Caco-2 (cell line): ENCODE measurements at regions not wholly inside any gene's neighbourhood (a gene's known extent, or its start where the extent isn't known, plus 50 kb on each side); places are given as distances from the start of the nearest gene placed in this dataset.

Experiments used
- BruUV-seq: library from RNA; stranded (reverse); fragments of 400-500 nt; replicated peaks from 2 replicates; lab custom pipeline; 2021; lab: Mats Ljungman, UMichigan
- CTCF ChIA-PET: fragments of 300-600 bp; sonication (Branson Sonifier 250); formaldehyde crosslinking; loops from one replicate; lab custom pipeline; 2022; ENCODE audit warnings: antibody characterized with exemption; lab: Charles Lee
- POLR2A ChIA-PET: fragments of 300-600 bp; sonication (Branson Sonifier 250); formaldehyde crosslinking; loops from one replicate; lab custom pipeline; 2022; ENCODE audit warnings: antibody characterized with exemption; lab: Charles Lee
- DNase-seq, 2 experiments: peaks; one replicate each; pipeline versions ENCODE4 v3.0.0 to v3.0.0-alpha.2; 2020 to 2022
- H3K27me3 ChIP-seq: replicated peaks from 2 replicates; pipeline ENCODE4 v1.6.0; 2011; ENCODE audit warnings: low read length; ENCODE audit not compliant: control insufficient read depth, insufficient read depth
- H3K36me3 ChIP-seq: 2 replicates; pipeline ENCODE4 v1.5.1; 2011; ENCODE audit warnings: low read length; ENCODE audit not compliant: control insufficient read depth, insufficient read depth
- H3K4me1 ChIP-seq: fragments of 250-450 bp; sonication (Bioruptor Pico); 2 replicates; pipeline ENCODE4 v1.5.1; 2020; ENCODE audit warnings: mild to moderate bottlenecking
- H3K4me3 ChIP-seq: 2 replicates; pipeline ENCODE4 v1.5.1; 2011; ENCODE audit warnings: low read depth, mild to moderate bottlenecking, control low read depth, low read length
- H3K9me3 ChIP-seq: fragments of 250-450 bp; sonication (Bioruptor Pico); 2 replicates; pipeline ENCODE4 v1.5.1; 2020; ENCODE audit warnings: mild to moderate bottlenecking, moderate library complexity
- H3K27ac Mint-ChIP-seq: one replicate; pipeline ENCODE4 v1.8.0; 2022; ENCODE audit warnings: mixed read lengths; ENCODE audit not compliant: unreplicated experiment
- H3K27me3 Mint-ChIP-seq: one replicate; pipeline ENCODE4 v1.8.0; 2022; ENCODE audit warnings: mixed read lengths; ENCODE audit not compliant: insufficient read depth, unreplicated experiment
- H3K36me3 Mint-ChIP-seq: one replicate; pipeline ENCODE4 v1.8.0; 2022; ENCODE audit warnings: mild to moderate bottlenecking, mixed read lengths; ENCODE audit not compliant: insufficient read depth, unreplicated experiment
- H3K4me1 Mint-ChIP-seq: one replicate; pipeline ENCODE4 v1.8.0; 2022; ENCODE audit warnings: low read depth, mixed read lengths; ENCODE audit not compliant: unreplicated experiment
- H3K4me3 Mint-ChIP-seq: one replicate; pipeline ENCODE4 v1.8.0; 2022; ENCODE audit warnings: mild to moderate bottlenecking, moderate library complexity, mixed read lengths; ENCODE audit not compliant: unreplicated experiment
- H3K9me3 Mint-ChIP-seq: one replicate; pipeline ENCODE4 v1.8.0; 2022; ENCODE audit warnings: mixed read lengths; ENCODE audit not compliant: unreplicated experiment
- CTCF ChIP-seq, 2 experiments: fragments of 200-600 bp in 1 of 2; IDR thresholded peaks; 1 replicate in 1 of 2; 2 replicates in 1 of 2; pipeline versions ENCODE4 v1.5.1 to v1.8.0; 2011 to 2022; ENCODE audit warnings: antibody characterized with exemption in 1 of 2, control low read depth in 1 of 2, inconsistent platforms in 1 of 2, low read depth in 1 of 2, low read length in 1 of 2, mild to moderate bottlenecking in 1 of 2, moderate library complexity in 1 of 2; ENCODE audit not compliant: insufficient read depth in 1 of 2, severe bottlenecking in 1 of 2, unreplicated experiment in 1 of 2
- intact Hi-C: fragments of 100-400 bp; cut with micrococcal nuclease; formaldehyde crosslinking; loops from one replicate; pipeline ENCODE4 v1.10.0; 2022; ENCODE audit not compliant: unreplicated experiment

GRCh38 chr18:73780218-73780617 is 367.4 kb downstream of the FBXO15 start:
- no peaks in the 10 kb centered on the region for H3K9me3 ChIP-seq
- ChIA-PET CTCF (no interaction called here), POLR2A (no interaction called here)
- no peaks in the 10 kb centered on the region for H3K27me3 ChIP-seq
- Mint-ChIP-seq H3K4me3 (no peak overlapping the region), H3K36me3 (no peaks in the 10 kb centered on the region), H3K27me3 (peaks cover 10% of the 10 kb centered on the region), H3K4me1 (no peaks in the 10 kb centered on the region), H3K9me3 (no peaks in the 10 kb centered on the region), H3K27ac (no peak overlapping the region)
- intact Hi-C loops: no loop called here
- H3K36me3 ChIP-seq: no peaks in the 10 kb centered on the region
- BruUV-seq: no TSS peak
- H3K4me3 ChIP-seq: no peak overlapping the region
- DNase-seq: no peak
- TF ChIP-seq CTCF (IDR thresholded peaks at IDR 0.05; ENCODE audit: insufficient read depth in 1 of 2, low read depth in 1 of 2, low read length in 1 of 2, severe bottlenecking in 1 of 2, unreplicated experiment in 1 of 2): no peak
- H3K4me1 ChIP-seq: no peaks in the 10 kb centered on the region

GRCh38 chr18:73778032-73778359 is 369.6 kb downstream of the FBXO15 start:
- TF ChIP-seq CTCF (IDR thresholded peaks at IDR 0.05; ENCODE audit: insufficient read depth in 1 of 2, low read depth in 1 of 2, low read length in 1 of 2, severe bottlenecking in 1 of 2, unreplicated experiment in 1 of 2): no peak
- Mint-ChIP-seq H3K36me3 (no peaks in the 10 kb centered on the region), H3K4me3 (no peak overlapping the region), H3K4me1 (no peaks in the 10 kb centered on the region), H3K9me3 (no peaks in the 10 kb centered on the region), H3K27ac (no peak overlapping the region), H3K27me3 (peaks cover 10% of the 10 kb centered on the region)
- H3K9me3 ChIP-seq: no peaks in the 10 kb centered on the region
- H3K4me1 ChIP-seq: no peaks in the 10 kb centered on the region
- BruUV-seq: no TSS peak
- H3K27me3 ChIP-seq: no peaks in the 10 kb centered on the region
- intact Hi-C loops: no loop called here
- ChIA-PET CTCF (no interaction called here), POLR2A (no interaction called here)
- no peak for DNase-seq
- H3K36me3 ChIP-seq: no peaks in the 10 kb centered on the region
- no peak overlapping the region for H3K4me3 ChIP-seq

GRCh38 chr18:73777356-73778031 is 370.1 kb downstream of the FBXO15 start:
- Mint-ChIP-seq H3K9me3 (no peaks in the 10 kb centered on the region), H3K27ac (no peak overlapping the region), H3K27me3 (peaks cover 10% of the 10 kb centered on the region), H3K4me3 (no peak overlapping the region), H3K4me1 (no peaks in the 10 kb centered on the region), H3K36me3 (no peaks in the 10 kb centered on the region)
- ChIA-PET POLR2A (no interaction called here), CTCF (no interaction called here)
- TF ChIP-seq CTCF (IDR thresholded peaks at IDR 0.05; ENCODE audit: insufficient read depth in 1 of 2, low read depth in 1 of 2, low read length in 1 of 2, severe bottlenecking in 1 of 2, unreplicated experiment in 1 of 2): no peak
- H3K4me1 ChIP-seq: no peaks in the 10 kb centered on the region
- H3K9me3 ChIP-seq: no peaks in the 10 kb centered on the region
- H3K4me3 ChIP-seq: no peak overlapping the region
- DNase-seq: no peak
- intact Hi-C loops: no loop called here
- no peaks in the 10 kb centered on the region for H3K36me3 ChIP-seq
- no TSS peak for BruUV-seq
- no peaks in the 10 kb centered on the region for H3K27me3 ChIP-seq
